ENCODE measurements at regions not wholly inside any gene's neighbourhood (a gene's known extent, or its start where the extent isn't known, plus 50 kb on each side); places are given as distances from the start of the nearest gene placed in this dataset.

DNA sequence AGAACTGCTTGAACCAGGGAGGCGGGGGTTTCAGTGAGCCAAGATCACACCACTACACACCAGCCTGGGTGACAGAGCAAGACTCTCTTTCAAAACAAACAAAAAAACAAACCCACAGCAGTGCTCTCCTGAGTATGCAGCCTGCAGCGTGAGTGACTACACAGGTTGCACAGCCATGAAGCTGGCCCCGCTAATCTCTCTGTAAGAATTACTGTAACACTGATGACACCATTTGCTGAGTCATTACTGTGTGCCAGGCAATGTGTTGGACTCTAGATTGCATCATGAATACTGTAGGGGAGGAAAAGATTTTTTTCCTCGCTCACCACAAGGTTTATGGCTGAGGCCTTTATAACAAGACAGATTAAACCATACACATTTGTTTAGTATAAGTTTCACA, 118.6 kb upstream of the ATP8B1 start:
- H3K27ac ChIP-seq = no peak overlapping the region
- no peak overlapping the region for H3K4me3 ChIP-seq

DNA sequence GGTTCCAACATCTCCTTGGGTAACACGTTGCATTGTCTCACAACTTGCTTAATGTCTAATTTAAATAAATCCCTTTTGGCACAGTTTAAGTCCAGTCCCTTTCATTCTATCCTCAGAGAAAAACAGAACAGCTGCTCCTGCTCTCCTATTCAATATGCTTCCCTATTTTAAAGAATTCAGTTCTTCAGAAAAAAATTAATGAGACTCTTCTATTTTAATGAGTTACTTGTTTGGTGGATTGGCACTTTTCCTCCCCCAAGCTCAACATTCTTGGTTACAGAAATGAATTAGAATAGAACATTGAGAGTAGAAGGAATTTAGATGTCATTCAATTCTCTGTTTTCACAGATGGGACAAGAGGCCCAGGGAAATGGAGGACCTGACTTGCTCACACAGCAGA, 116.9 kb upstream of the ATP8B1 start:
- Histone ChIP-seq H3K27ac (no peak overlapping the region), H3K4me3 (no peak overlapping the region)

DNA sequence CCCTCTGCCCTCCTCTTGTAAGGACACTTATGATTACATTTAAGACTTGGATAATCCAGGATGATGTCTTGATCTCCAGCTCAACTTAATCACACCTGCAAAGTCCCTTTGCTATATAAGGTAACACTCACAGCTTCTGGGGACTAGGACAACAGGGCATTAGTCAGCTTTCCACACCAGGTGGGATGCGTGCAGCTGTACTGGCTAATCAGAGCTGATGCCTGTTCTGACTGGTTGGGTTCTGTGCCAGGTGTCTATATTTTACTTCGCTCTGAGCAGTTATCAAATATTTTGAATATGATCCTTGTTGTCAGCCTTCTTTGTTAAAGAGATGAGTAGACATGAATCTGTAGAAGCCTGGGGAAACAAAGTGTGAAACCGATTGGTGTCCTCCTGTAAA, 115.5 kb upstream of the ATP8B1 start:
- no peak overlapping the region for H3K4me3 ChIP-seq
- no peak overlapping the region for H3K27ac ChIP-seq

DNA sequence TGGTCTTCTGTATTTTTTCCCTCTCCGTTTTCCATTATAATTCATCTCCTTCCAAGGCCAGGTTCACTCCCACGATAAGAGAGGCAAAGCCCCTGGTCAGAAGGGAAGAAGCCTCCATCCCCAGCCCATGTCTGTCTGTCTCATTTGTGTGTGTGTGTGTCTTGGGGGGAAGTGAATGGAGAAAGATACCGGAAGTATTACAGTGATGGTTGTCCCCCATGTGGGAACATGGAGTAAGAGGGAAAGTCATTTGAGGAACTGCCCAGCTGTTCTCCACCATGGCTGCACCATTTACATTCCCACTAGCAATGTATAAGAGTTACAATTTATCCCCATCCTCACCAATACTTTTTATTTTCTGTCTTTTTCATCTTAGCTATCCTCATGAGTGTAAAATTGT, 113.6 kb upstream of the ATP8B1 start:
- Histone ChIP-seq H3K27ac (peak overlapping the region in 1 of 21 experiments; percentile 58), H3K4me3 (no peak overlapping the region)

DNA sequence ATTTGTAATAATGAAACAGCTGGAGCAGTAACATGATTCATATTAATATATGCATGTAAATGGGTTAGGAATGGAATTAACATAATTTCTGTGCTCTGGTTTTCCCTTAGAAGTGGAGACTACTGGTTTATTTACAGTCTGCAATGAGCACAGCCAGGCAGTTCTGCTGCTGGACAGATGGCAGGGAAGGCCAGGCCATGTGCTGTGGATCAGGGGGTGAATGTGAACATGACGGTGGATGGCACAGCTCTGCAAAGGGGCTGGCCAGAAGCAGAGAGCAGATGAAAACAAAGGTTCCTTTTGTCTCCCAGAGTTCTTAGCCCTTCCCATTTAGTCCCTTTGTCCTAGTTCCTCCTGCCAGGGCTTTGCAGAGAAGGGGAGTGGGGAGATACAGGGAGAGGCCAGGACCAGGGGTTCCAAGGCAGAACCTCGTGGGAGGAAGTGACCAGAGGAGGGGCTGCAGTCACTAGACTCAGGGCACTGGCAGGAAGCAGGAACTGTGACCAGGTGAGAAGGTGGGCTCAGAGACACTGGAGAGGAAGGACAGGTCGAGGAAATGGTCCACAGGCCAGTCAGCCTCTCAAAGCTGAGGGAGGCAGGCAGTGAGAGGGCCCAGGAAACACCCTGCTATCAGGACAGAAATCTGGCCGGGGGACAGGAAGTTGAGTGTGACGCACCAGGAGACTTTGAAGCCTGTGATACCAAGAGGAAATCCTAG, 112.9 kb upstream of the ATP8B1 start:
- Histone ChIP-seq H3K27ac (peak overlapping the region in 5 of 21 experiments; percentile 11 to 63 (median 53)), H3K4me3 (no peak overlapping the region)

DNA sequence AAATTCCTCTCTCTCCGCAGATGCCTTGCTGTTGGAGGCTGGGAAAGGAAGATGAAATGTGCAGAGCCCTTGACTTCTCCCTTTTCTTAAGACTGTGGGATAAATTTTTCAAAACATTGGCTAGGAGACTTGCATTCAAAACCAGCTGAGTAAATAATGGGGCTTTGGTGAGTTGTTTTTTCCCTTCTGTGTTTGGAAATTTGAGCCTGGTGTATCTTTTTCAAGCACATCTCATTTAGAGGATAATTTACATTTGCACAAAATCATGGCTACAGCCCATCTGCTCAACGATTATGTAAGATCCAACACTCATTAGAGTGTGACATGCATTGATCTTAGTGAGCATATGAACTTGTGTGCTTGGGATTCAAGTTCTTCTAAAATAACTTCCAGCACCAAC, 112.1 kb upstream of the ATP8B1 start:
- H3K4me3 ChIP-seq = no peak overlapping the region
- H3K27ac ChIP-seq = no peak overlapping the region

DNA sequence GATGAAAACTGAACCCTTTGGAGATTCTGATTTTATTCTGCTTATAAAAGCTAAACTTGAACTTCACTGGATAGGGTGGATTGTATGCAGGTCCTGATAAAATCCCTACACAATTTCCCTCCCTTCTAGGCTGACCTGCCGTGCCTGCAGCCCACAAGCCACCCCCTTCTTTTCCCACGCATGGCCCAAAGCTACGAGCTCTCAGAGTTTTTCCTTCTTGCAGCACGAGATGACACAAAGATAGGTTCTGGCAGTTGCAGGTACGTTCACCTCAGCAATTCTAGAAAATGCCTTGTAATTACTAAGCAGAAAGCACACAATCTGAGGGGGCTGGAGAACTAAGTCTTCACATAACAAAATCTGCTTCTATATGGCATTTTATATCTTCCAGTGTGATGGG, 110.6 kb upstream of the ATP8B1 start:
- no peak overlapping the region for H3K4me3 ChIP-seq

DNA sequence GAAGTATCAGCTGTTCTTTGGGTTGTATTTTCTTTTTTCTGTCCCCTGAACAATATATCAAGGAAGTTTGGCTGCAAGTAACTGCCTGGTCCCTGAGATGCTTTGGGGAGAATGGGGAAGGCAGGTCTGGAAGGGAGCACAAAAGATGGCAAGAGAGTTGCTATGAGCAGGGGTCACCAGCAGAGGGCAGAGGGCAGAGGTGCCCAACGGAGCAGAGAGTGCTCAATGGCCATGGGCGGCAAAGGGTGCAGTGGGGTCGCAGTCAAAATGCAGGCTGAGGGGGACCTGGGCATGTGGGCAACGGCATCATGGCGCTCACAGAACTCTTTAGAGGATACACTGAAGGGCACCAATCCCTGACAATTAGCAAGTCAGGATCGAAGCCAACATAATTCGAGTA, 107.7 kb upstream of the ATP8B1 start:
- no peak overlapping the region for H3K27ac ChIP-seq
- H3K4me3 ChIP-seq = no peak overlapping the region

More for the DNA sequence above, 110.6 kb upstream of the ATP8B1 start:
- H3K27ac ChIP-seq = no peak overlapping the region

DNA sequence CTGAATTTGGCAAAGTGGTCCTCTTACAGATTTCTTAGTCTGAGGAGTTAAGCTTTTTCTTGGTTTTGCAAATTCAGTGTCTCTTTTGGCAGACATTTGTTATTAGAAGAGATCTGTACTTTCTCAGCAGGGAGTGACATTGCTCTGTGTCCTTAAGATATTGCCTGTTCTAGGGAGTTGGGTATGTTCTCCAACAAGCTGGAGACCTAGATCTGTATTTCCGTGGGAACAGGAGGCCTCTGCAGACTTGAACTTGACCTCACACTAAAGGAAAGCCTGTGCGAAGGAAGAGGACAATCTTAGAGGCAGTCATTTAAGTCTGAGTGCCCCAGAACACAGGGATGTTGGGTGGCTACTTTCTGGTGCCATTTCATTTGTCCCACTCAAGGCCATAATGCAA, 107.0 kb upstream of the ATP8B1 start:
- Histone ChIP-seq H3K27ac (peak overlapping the region in 1 of 21 experiments; percentile 25), H3K4me3 (no peak overlapping the region)

DNA sequence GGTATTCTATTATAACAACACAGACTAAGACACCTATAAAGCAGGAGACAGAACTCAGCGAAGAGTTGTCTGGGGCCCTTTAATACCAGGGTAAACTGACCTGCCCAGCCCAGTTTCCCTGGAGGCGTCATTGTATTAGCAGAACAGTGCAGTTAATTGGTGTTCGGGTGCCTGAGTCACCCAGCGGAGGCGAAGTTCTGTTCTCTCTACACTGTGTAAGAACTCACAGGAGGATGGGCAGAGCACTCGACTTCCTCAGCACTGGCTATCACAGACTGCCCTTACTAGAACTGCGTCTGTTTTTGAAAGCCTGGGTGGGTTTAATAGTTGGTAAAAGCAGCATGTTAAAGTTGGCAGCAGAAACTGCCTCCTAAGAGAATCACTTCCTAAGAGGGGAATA, 106.5 kb upstream of the ATP8B1 start:
- H3K4me3 ChIP-seq = no peak overlapping the region
- H3K27ac ChIP-seq = peak overlapping the region in 1 of 21 experiments; percentile 25

DNA sequence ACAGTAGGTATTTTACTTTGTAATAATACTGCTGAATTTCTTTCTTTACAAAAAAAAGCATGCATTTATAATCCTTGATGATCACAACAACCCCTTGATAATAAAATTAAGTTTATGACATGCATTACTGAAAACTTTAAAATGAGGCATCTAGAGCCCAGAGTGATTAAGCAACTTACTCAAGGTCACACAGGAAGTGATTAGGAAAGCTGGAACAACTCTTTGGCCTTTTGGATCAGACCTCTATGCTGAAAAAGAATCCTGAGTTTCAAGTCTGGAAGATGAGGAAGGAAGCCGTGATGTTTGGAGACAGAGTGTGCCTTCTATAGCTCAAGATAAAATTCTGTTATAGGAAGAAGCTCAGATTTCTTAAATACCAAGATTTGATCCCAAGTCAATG, 105.0 kb upstream of the ATP8B1 start:
- no peak overlapping the region for H3K4me3 ChIP-seq
- H3K27ac ChIP-seq = no peak overlapping the region

DNA sequence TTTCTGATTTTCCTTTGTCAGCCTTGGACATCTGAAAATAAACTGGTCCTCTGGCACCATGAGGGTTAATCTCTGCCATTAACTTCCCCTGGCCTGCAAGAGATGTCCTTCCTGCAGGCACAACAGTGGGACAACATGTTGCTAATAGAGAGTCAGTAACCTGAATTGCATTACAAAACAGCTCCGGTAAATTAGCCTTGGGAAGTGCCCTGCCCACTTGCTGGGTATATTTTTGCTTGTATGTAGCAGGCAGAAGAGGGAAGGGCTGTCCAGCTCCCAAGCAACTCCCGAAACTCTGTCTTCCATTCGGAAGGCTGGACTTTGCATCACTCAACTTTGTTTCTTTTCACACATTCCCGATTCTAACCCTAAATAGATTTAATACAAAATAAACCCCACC, 104.4 kb upstream of the ATP8B1 start:
- no peak overlapping the region for H3K27ac ChIP-seq
- H3K4me3 ChIP-seq = no peak overlapping the region

DNA sequence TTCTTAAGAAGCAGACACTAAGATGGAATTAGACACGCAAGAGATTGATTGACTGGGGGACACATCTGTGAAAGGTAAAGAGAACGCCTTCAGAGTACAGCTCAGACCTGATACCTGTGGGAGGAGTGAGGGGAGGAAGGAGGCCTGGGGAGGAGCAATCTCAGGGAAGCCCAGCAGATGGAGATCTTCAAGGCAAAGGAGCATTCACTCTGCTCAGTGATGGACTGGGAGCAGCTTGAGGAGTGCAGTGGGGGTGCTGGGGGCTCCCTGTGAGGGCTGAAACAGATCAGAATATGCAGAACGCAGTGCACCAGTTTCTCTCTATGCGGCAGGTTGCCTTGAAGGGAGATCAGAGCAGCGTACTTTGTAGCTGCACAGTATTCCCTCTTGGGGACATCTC, 103.7 kb upstream of the ATP8B1 start:
- no peak overlapping the region for H3K27ac ChIP-seq
- H3K4me3 ChIP-seq = no peak overlapping the region

DNA sequence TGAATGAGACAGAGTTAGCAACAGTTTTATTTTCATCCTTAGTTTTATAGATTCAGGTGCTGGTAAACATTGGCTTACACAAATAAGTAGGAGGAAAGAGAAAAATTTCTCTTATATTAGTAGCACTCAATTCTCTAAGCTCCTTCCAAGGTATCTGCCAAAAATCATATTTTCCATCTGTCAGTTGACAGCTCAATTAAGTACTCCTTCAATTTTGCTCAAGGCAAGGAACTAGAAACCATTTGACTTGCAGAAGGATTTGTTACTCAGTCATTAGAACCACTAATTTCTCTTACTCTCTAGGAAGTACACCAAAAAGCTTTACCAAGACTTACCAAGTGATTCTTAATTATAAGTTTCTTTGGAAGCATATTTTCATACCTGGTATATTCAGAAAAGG, 101.4 kb upstream of the ATP8B1 start:
- Histone ChIP-seq H3K27ac (no peak overlapping the region), H3K4me3 (no peak overlapping the region)

DNA sequence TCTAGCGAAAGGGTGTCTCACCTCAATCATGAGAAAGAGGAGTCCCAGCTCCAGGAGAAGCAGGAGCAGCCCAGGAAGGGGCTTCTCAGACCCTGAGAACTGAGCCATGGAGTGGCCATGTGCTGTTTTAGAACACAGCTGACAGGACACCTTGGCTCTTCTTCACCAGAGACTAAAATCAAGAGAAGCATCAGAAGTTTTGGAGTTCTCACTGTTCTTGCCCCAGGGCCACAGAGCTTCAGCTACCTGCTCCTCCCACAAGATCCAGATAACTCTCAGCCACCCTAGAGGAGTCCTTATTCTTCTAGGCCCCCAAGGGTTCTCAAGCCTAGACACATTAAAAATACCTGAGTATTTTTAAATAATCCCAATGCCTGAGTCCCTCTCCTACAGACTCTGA, 99.6 kb upstream of the ATP8B1 start:
- no peak overlapping the region for H3K4me3 ChIP-seq
- peak overlapping the region in 11 of 21 experiments; percentile 12 to 68 (median 51) for H3K27ac ChIP-seq

DNA sequence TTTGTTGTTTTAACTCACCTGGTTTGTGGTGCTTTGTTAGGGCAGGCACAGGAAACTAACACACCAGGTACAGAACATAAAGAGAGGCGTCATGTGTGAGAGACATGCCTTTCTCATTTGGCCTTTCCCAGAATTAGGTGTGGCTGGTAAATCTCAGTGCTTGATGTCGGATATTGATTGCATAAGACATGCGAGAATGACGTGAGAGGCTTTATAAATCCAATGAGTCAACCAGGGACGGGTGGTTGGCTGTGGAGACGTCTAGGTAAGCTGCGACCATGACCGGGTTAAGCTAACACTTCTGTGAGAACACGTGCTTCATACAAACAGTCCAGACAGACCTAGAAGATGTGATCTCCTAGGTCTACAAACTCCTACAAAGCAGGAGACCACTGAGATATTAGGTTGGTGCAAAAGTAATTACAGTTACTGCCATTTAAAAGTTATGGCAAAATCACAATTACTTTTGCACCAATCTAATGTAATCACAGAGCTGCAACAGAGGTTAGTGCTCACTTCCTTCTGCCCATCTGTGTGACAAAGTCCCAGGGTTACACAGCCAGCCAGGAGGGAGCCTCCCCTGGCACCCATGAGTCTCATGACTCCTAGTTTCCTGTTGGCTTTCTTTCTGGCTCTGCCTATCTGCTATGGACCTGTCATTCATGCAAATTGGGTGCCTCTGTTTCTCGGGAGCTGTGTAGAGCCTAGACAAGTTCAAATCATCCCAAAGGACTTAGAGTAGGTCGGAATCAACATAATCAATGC, 98.9 kb upstream of the ATP8B1 start:
- Histone ChIP-seq H3K27ac (peak overlapping the region in 13 of 21 experiments; percentile 12 to 68 (median 51)), H3K4me3 (no peak overlapping the region)

DNA sequence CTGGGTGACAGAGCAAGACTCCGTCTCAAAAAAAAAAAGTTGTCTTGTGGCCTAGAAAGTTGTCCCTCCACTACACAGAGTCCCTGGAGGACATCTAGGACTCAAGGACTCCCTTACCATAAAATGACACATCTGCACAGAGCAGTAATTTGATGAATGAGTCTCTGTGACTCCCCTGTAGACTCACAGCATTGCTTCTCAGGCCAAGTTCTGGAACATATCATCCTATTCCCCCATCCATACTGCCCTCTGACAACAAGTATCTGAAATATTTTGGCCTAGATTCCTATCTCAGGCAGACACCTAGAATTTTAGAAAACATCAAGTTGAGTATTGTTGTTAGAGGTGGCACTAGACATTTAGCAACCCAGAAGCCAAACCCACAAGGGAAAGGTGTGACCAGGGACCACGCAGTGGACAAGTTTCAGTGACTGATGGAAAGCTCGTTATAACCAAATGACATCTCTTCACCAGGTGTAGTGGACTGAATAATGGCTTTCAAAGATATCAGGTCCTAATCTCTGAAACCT, 97.9 kb upstream of the ATP8B1 start:
- H3K4me3 ChIP-seq = no peak overlapping the region
- H3K27ac ChIP-seq = peak overlapping the region in 5 of 21 experiments; percentile 8 to 45 (median 39)

DNA sequence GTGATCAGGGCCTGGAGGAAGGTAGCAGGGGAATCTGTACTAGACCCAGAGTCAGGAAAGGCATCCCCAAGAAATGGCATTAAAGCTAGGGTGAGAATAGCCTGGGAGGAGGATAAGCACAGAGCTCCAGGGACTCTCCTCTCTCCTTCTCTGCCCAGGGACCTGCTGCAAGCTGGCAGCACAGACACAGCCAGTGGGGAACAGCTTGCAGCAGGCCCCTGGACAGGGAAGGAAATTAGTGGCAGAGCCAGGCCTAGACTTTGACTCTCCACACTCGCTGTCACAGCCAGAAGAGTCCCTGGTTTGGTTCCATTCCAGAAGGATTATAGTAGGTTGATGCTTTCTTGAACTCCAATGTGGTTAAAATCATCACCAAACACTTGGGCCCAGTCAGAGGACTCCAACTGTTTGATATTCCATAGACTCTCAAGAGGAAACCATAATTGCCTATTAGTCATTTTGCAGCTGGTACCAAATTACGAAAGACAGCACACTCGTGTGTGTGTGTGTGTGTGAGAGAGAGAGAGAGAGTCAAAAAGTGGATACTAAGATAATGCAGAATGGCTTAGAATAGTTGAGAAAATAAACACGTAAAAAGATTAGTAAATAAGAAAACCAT, 95.5 kb upstream of the ATP8B1 start:
- Histone ChIP-seq H3K27ac (peak overlapping the region in 2 of 21 experiments; percentile 51 to 52), H3K4me3 (no peak overlapping the region)

DNA sequence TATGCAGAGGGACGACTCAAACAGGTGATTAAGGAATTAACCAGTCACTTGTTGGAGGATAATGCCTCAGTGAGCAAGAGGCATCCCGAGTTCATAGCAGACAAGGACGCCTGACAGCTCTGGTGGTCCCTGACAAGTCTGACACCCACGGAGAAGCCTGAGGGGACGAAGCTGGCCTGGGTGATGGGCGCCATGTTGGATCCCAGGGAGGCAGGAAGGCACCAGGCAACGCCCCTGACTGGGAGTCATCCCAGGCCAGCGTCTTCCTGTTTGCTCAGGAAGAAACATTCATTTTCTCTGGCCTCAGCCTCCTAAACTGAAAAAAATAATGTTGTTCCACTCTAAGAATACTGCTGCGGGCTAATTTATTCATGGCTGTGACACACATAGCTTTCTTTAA, 92.1 kb upstream of the ATP8B1 start:
- no peak overlapping the region for H3K27ac ChIP-seq
- H3K4me3 ChIP-seq = no peak overlapping the region

DNA sequence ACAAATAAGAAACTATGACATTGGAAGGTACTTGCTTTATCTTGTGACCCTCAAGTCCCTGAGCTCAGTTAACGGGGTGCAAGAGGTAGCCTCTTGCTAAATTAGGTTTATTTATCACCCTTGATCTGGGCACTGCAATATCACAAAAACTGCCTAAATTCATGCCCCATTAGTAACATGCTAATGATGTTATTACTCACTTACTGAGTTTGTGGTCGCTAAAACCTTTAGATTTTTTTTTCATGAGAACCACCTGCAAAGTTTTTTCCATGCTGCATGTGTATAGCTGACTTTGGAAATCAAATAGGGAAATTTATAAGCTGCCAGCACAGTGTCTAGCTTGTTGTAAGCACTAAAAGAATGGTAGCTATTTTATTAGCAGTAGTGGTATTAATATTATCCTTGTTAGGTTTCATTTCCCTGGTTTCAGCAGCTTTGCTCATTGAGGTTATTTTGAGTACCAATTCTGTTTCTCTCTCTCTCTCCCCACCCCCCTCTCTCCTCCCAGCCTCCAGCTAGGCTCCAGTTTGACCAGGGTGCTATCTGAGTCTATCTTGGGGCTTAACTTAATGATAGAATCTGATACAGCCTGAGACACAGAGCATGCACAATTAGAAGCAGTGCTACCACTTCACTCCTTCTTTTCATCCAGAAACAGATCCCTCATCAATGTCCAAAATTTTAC, 88.7 kb upstream of the ATP8B1 start:
- H3K27ac ChIP-seq = no peak overlapping the region
- no peak overlapping the region for H3K4me3 ChIP-seq

Measured in skin epidermis (tissue), 12 donors.